Prostate gland (tissue), 2 donors: ENCODE measurements at regions not wholly inside any gene's neighbourhood (a gene's known extent, or its start where the extent isn't known, plus 50 kb on each side); places are given as distances from the start of the nearest gene placed in this dataset.

Experiments
- POLR2A ChIP-seq: fragments of 450-650 bp; IDR thresholded peaks from one replicate; pipeline ENCODE4 v1.6.1; 2016; ENCODE audit warnings: antibody characterized with exemption, mild to moderate bottlenecking
- POLR2AphosphoS5 ChIP-seq: sonication (generic); formaldehyde crosslinking; IDR thresholded peaks from one replicate; pipeline ENCODE4 v1.6.1; 2017; ENCODE audit warnings: antibody characterized with exemption
- TF ChIP-seq, protein P1 (sequence below), 4 experiments: fragments of 200-600 bp in 2 of 4; fragments of 450-650 bp in 2 of 4; sonication (generic) in 2 of 4; IDR thresholded peaks; 1 replicate in 3 of 4; 2 replicates in 1 of 4; pipeline ENCODE4 v1.5.1; 2016 to 2019; ENCODE audit warnings: antibody characterized with exemption in 4 of 4, mild to moderate bottlenecking in 2 of 4, moderate library complexity in 2 of 4

GRCh38 chr3:168532135-168532534 is 436.4 kb upstream of the GOLIM4 start:
- TF ChIP-seq, protein P1, sequence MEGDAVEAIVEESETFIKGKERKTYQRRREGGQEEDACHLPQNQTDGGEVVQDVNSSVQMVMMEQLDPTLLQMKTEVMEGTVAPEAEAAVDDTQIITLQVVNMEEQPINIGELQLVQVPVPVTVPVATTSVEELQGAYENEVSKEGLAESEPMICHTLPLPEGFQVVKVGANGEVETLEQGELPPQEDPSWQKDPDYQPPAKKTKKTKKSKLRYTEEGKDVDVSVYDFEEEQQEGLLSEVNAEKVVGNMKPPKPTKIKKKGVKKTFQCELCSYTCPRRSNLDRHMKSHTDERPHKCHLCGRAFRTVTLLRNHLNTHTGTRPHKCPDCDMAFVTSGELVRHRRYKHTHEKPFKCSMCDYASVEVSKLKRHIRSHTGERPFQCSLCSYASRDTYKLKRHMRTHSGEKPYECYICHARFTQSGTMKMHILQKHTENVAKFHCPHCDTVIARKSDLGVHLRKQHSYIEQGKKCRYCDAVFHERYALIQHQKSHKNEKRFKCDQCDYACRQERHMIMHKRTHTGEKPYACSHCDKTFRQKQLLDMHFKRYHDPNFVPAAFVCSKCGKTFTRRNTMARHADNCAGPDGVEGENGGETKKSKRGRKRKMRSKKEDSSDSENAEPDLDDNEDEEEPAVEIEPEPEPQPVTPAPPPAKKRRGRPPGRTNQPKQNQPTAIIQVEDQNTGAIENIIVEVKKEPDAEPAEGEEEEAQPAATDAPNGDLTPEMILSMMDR (IDR thresholded peaks at IDR 0.05): no peak
- TF ChIP-seq POLR2AphosphoS5 (no peak), POLR2A (no peak)
